ENCODE measurements at regions not wholly inside any gene's neighbourhood (a gene's known extent, or its start where the extent isn't known, plus 50 kb on each side); places are given as distances from the start of the nearest gene placed in this dataset.
A peak's percentile ranks its signal among the peaks of the same experiment; 100 is the strongest.

DNA sequence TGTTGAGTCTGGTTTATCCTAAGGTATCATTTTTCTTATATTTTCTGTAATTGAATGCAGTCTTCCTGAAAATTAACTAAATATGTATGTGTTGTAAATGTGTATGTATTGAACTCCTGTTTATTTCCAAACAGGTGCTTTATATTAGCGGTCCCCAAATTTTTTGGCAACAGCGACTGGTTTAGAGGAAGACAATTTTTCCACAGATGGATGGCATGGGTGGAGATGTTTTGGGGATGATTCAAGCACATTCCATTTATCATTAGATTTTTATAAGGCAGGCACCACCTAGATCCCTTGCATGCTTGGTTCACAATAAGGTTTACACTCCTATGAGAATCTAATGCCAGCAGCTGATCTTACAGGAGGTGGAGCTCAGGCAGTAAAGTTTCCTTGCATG lies 210.5 kb upstream of the ANO3 start:
- TF ChIP-seq, protein P1, sequence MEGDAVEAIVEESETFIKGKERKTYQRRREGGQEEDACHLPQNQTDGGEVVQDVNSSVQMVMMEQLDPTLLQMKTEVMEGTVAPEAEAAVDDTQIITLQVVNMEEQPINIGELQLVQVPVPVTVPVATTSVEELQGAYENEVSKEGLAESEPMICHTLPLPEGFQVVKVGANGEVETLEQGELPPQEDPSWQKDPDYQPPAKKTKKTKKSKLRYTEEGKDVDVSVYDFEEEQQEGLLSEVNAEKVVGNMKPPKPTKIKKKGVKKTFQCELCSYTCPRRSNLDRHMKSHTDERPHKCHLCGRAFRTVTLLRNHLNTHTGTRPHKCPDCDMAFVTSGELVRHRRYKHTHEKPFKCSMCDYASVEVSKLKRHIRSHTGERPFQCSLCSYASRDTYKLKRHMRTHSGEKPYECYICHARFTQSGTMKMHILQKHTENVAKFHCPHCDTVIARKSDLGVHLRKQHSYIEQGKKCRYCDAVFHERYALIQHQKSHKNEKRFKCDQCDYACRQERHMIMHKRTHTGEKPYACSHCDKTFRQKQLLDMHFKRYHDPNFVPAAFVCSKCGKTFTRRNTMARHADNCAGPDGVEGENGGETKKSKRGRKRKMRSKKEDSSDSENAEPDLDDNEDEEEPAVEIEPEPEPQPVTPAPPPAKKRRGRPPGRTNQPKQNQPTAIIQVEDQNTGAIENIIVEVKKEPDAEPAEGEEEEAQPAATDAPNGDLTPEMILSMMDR (IDR thresholded peaks at IDR 0.05; ENCODE audit: control insufficient read depth, extremely low read depth, insufficient read depth), result no peak
- no peak for DNase-seq (ENCODE audit: low read depth)
- H3K4me3 ChIP-seq (ENCODE audit: low read depth, low read length), result no peak overlapping the region

DNA sequence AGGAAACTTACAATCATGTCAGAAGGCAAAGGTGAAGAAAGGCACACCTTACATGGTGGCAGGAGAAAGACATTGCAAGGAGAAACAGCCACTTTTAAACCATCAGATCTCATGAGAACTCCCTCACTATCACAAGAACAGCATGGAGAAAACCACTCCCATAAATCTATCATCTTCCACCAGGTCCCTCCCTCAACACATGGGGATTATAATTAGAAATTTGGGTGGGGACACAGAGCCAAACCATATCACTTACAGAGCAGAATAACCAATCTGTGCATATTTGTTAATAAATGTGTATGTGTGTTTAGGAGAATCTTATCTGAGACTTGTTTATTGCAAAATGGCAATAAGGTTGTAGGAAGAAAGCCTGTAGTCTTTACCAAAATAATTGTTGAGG lies 205.2 kb upstream of the ANO3 start:
- no peak overlapping the region for H3K4me3 ChIP-seq (ENCODE audit: low read depth, low read length)
- no peak for DNase-seq (ENCODE audit: low read depth)
- TF ChIP-seq, protein P1 (IDR thresholded peaks at IDR 0.05; ENCODE audit: control insufficient read depth, extremely low read depth, insufficient read depth), result no peak

DNA sequence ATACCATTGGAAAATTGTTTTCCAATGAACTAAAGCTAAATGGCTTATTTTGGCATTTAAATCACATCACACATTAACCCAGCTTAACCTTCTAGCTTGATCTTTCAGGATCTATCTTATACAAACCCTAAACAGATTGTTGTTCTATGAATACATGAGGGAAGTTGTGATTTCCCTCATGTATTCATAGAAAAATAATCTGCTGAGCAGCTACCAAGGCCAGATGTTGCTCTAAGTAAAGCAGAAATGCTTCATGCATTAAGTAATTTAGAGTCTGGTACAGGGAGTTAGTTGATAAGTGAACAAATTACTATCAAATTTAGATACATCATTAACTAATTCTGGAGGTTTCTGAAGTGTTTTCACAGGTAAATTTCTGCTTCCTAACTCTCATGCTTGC lies 204.6 kb upstream of the ANO3 start:
- no peak for DNase-seq (ENCODE audit: low read depth)
- TF ChIP-seq, protein P1 (IDR thresholded peaks at IDR 0.05; ENCODE audit: control insufficient read depth, extremely low read depth, insufficient read depth), result no peak
- no peak overlapping the region for H3K4me3 ChIP-seq (ENCODE audit: low read depth, low read length)

DNA sequence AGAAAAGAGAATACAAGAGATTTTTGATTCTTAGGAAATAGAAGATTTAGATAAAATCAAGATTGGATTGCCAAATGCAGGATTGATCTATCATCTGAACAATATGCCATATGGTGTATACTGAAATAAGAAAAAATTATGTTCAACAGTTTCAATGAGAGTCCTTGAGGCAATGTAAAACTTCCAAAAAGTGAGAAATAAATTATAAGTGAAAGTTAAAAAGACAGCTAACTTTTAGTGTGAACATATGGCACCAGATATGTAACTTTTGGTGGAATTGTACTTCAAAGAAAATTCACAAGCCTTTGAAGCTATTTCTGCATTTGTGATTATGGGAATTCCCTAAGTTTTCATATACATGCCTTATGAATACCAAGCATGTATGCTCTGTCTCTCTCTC lies 200.5 kb upstream of the ANO3 start:
- TF ChIP-seq, protein P1 (IDR thresholded peaks at IDR 0.05; ENCODE audit: control insufficient read depth, extremely low read depth, insufficient read depth), result no peak

DNA sequence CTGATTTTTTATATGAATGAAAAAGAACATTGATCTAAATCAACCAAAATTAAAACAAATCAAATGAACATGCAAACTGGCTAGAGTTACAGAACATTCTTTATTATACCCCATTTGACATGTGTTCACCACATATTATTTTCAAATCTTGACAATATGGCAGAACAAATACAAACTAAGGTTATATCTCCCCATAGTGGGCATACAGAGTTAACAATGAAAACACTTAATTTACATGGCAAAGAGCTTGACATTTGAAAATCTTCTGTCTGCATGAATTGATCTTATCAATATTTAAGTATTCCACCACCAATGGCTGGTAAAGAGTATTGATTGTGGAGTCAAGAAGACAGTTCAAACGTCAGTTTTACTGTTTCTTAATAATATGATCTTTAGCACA lies 197.9 kb upstream of the ANO3 start:
- no peak overlapping the region for H3K4me3 ChIP-seq (ENCODE audit: low read depth, low read length)
- no peak for DNase-seq (ENCODE audit: low read depth)
- TF ChIP-seq, protein P1 (IDR thresholded peaks at IDR 0.05; ENCODE audit: control insufficient read depth, extremely low read depth, insufficient read depth), result peak; percentile 8; the same call in 1 of the 2 replicates

More for the DNA sequence above, 200.5 kb upstream of the ANO3 start:
- no peak overlapping the region for H3K4me3 ChIP-seq (ENCODE audit: low read depth, low read length)
- DNase-seq (ENCODE audit: low read depth), result no peak

DNA sequence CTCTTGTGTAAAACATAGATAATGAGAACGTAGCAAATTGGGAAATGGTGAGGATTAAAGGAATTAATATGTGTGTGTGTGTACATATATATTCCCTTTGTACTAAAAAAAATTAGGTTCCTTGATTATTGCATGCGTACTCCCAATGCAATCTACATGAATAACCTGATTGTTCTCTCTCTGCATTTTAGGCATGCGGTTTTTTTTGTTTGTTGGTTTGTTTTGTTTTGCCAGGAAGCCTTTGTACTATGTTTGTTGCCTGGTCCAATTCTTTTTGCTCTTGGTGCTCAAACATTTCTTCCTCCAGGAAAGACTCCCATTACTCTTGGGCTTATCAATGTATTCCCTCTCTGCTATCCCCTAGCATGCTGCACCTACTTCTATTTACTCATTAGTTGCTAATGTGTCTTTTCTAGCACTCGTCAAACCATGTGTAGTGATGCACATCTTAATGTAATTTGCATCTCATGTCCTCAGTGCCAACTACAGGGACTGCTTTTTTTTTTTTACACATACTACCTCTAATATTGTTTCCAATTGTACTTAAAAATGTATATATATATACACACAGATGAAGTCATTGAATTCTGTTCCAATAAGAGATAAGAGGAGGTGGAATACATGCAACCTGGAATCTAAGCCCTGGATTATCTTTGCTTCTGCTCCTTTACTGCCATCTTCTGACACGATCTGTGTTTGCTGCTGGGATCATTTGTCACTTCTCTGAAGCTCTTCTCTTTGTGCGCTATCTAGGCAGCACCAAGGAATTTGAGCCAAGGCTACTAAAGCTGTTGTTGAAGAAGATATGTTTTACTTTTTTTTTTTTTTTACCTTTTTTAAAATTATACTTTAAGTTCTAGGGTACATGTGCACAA lies 197.2 kb upstream of the ANO3 start:
- no peak overlapping the region for H3K4me3 ChIP-seq (ENCODE audit: low read depth, low read length)
- TF ChIP-seq, protein P1 (IDR thresholded peaks at IDR 0.05; ENCODE audit: control insufficient read depth, extremely low read depth, insufficient read depth), result peak; percentile 75
- peak; percentile 73 for DNase-seq (ENCODE audit: low read depth)

DNA sequence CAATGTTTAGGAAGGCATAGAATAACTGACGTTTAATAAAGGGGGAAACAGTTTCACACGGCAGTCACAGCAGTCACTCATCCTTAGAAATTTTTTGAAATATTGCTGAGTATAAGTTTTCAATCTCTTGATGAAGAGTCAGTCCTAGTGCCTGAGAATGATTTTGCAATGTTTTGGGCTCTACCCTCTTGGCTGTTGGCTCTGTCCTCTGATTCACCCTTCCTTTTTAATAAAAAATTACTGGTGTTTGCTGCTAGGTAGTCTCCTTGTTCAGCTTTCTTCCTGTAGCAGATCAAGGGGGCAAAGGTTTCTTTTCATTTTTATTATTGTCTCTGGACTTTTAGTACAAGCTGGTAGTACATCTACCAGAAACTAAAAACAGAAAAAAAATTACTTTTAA lies 194.3 kb upstream of the ANO3 start:
- TF ChIP-seq, protein P1 (IDR thresholded peaks at IDR 0.05; ENCODE audit: control insufficient read depth, extremely low read depth, insufficient read depth), result no peak
- DNase-seq (ENCODE audit: low read depth), result no peak
- no peak overlapping the region for H3K4me3 ChIP-seq (ENCODE audit: low read depth, low read length)

Data from LNCaP clone FGC (cell line).